AG10803 (cell line): ENCODE measurements at regions not wholly inside any gene's neighbourhood (a gene's known extent, or its start where the extent isn't known, plus 50 kb on each side); places are given as distances from the start of the nearest gene placed in this dataset.

Experiments used
- DNase-seq: peaks from one replicate; pipeline ENCODE4 v3.0.0; 2010; ENCODE audit warnings: low read depth
- H3K4me3 ChIP-seq: 2 replicates; pipeline ENCODE4 v1.5.1; 2011; ENCODE audit warnings: mild to moderate bottlenecking, low read length, control low read depth
- TF ChIP-seq, protein P1 (sequence below): conservative IDR thresholded peaks from 2 replicates; pipeline ENCODE4 v1.5.1; 2011; ENCODE audit warnings: mild to moderate bottlenecking, low read length, control low read depth, inconsistent platforms

DNA sequence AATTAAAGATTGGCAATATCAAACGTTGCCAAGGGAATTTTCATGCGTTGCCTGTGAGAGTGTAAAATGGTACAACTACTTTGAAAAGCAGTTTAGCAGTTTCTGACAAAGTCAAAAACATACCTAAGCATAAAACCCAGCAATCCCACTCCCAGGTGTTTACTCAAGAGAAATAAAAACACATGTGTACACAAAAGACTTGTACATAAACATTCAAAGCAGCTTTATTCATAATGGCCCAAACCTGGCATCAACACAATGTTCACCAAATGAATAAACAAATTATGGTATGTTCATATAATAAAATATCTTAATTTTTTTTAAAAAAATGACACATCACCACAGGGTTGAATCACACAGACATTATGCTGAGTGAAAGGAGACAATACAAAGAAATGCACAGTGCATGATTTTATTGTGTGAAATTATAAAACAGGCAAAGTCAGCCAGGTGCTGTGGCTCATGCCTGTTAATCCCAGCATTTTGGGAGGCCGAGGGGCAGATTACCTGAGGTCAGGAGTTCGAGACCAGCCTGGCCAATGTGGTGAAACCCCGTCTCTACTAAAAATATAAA is 240.4 kb upstream of the MARCKS start:
- no peak overlapping the region for H3K4me3 ChIP-seq
- no peak for DNase-seq
- TF ChIP-seq, protein P1, sequence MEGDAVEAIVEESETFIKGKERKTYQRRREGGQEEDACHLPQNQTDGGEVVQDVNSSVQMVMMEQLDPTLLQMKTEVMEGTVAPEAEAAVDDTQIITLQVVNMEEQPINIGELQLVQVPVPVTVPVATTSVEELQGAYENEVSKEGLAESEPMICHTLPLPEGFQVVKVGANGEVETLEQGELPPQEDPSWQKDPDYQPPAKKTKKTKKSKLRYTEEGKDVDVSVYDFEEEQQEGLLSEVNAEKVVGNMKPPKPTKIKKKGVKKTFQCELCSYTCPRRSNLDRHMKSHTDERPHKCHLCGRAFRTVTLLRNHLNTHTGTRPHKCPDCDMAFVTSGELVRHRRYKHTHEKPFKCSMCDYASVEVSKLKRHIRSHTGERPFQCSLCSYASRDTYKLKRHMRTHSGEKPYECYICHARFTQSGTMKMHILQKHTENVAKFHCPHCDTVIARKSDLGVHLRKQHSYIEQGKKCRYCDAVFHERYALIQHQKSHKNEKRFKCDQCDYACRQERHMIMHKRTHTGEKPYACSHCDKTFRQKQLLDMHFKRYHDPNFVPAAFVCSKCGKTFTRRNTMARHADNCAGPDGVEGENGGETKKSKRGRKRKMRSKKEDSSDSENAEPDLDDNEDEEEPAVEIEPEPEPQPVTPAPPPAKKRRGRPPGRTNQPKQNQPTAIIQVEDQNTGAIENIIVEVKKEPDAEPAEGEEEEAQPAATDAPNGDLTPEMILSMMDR = no peak

DNA sequence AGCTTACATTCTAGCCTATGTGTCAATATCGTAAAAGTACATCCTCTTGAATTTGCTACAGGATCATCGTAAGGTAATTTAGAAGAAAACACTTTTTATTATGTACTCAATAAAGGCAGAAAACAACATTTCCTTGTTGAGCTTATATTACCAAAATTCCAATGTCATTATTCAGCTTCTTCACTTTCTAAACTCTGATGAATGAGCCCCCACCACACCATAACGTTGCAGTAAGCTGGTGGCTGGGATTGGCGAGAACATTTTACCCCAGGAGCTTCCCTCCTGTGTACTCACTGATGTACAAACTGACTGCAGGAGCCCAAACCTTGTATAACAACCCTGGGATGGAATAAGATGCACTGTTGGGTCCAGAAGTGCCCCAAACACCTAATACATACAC is 238.1 kb upstream of the MARCKS start:
- DNase-seq = no peak
- TF ChIP-seq, protein P1 = no peak
- no peak overlapping the region for H3K4me3 ChIP-seq

GRCh38 chr6:113620386-113620785 is 236.8 kb upstream of the MARCKS start:
- TF ChIP-seq, protein P1 = no peak
- DNase-seq = peak; percentile 17
- H3K4me3 ChIP-seq = no peak overlapping the region

DNA sequence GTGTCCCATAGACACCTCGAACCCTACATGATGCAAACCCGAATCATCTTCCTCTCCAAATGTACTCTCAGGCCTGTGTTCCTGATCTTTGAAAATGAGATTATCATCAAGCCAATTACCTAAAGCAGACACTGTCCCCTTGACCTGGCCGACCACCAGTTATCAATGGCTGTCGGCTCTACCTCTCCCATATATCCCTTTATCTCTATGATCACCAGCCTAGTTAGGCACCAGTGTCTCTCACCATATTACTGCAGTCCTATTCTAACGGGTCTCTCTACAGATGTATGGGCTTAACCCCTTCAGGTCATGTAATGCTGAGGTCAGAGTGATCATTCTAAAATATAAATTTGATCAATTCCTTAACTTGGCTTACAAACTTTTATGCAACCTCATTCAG is 234.9 kb upstream of the MARCKS start:
- TF ChIP-seq, protein P1 = no peak
- DNase-seq = no peak
- no peak overlapping the region for H3K4me3 ChIP-seq

- peak; percentile 55 for DNase-seq
- no peak overlapping the region for H3K4me3 ChIP-seq
- TF ChIP-seq, protein P1 = no peak
These were observed 234.0 kb upstream of the MARCKS start for GRCh38 chr6:113623129-113623528.

GRCh38 chr6:113625850-113626249 is 231.3 kb upstream of the MARCKS start:
- TF ChIP-seq, protein P1 = no peak
- no peak overlapping the region for H3K4me3 ChIP-seq
- DNase-seq = no peak

DNA sequence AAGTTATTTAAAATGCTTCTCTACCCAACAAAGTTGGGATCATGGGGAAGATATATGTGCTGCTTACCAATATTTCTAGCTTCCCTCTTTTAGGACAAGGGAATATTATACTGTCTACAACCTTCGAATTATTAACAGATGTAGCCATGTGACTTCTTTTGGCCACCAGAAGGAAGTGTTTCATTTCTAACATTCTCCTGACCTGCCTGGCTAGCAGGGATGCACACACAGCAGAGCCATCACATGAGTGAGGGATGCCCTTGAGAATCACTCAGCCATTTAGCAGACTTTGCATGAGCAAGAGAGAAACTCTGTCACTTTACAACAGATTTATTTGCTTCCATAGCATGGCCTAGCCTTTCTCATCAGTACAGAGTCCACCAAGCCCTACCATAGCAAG is 230.7 kb upstream of the MARCKS start:
- H3K4me3 ChIP-seq = no peak overlapping the region
- TF ChIP-seq, protein P1 = no peak
- DNase-seq = no peak
